CD4-positive, alpha-beta memory T cell (primary cell): ENCODE measurements at regions not wholly inside any gene's neighbourhood (a gene's known extent, or its start where the extent isn't known, plus 50 kb on each side); places are given as distances from the start of the nearest gene placed in this dataset.

Experiments
- CTCF ChIA-PET: fragments of 350-600 bp; sonication (Branson Sonifier 250); formaldehyde crosslinking; loops from one replicate; lab custom pipeline; 2021; ENCODE audit warnings: inconsistent platforms; ENCODE audit not compliant: partially characterized antibody; lab: Charles Lee
- POLR2A ChIA-PET: fragments of 350-600 bp; sonication (Branson Sonifier 250); formaldehyde crosslinking; loops from one replicate; lab custom pipeline; 2021; ENCODE audit not compliant: partially characterized antibody; lab: Charles Lee
- DNase-seq, 5 donors: peaks; one replicate each; pipeline versions ENCODE4 v3.0.0 to v3.0.0-alpha.2; 2020 to 2022; ENCODE audit warnings: mixed read lengths in 1 of 5
- H3K27ac ChIP-seq: one replicate; pipeline ENCODE4 v1.7.0; 2013; ENCODE audit warnings: low read depth, low read length
- H3K27me3 ChIP-seq: 2 replicates; pipeline ENCODE4 v1.7.0; 2013; ENCODE audit warnings: mild to moderate bottlenecking, low read length, moderate library complexity; ENCODE audit not compliant: insufficient read depth
- H3K36me3 ChIP-seq: 2 replicates; pipeline ENCODE4 v1.7.0; 2013; ENCODE audit warnings: mild to moderate bottlenecking, low read length, moderate library complexity; ENCODE audit not compliant: insufficient read depth
- H3K4me1 ChIP-seq: 2 replicates; pipeline ENCODE4 v1.7.0; 2013; ENCODE audit warnings: mild to moderate bottlenecking, low read length, moderate library complexity; ENCODE audit not compliant: insufficient read depth
- H3K4me3 ChIP-seq, 2 donors: one replicate each; pipeline ENCODE4 v1.7.0; 2013; ENCODE audit warnings: low read length in 2 of 2, mild to moderate bottlenecking in 1 of 2
- H3K9me3 ChIP-seq, 2 donors: one replicate each; pipeline ENCODE4 v1.7.0; 2013; ENCODE audit warnings: low read length in 2 of 2, control low read depth in 1 of 2; ENCODE audit not compliant: control insufficient read depth in 1 of 2
- H3K27ac Mint-ChIP-seq, 7 donors: one replicate each; pipeline ENCODE4 v1.8.0; 2020 to 2021; ENCODE audit warnings: mixed read lengths in 7 of 7, mild to moderate bottlenecking in 6 of 7, inconsistent platforms in 3 of 7, moderate library complexity in 3 of 7
- H3K27me3 Mint-ChIP-seq, 2 donors: one replicate each; pipeline ENCODE4 v1.8.0; 2020 to 2021; ENCODE audit warnings: mixed read lengths in 2 of 2
- H3K36me3 Mint-ChIP-seq, 2 donors: one replicate each; pipeline ENCODE4 v1.8.0; 2020 to 2021; ENCODE audit warnings: mixed read lengths in 2 of 2, inconsistent platforms in 1 of 2, mild to moderate bottlenecking in 1 of 2
- H3K4me1 Mint-ChIP-seq, 4 donors: one replicate each; pipeline ENCODE4 v1.8.0; 2020 to 2021; ENCODE audit warnings: mixed read lengths in 4 of 4, mild to moderate bottlenecking in 1 of 4
- H3K4me3 Mint-ChIP-seq, 8 donors: one replicate each; pipeline ENCODE4 v1.8.0; 2020 to 2021; ENCODE audit warnings: mixed read lengths in 8 of 8, mild to moderate bottlenecking in 7 of 8, moderate library complexity in 6 of 8, inconsistent platforms in 3 of 8
- H3K9me3 Mint-ChIP-seq, 8 donors: one replicate each; pipeline ENCODE4 v1.8.0; 2020 to 2021; ENCODE audit warnings: mixed read lengths in 8 of 8, mild to moderate bottlenecking in 5 of 8, inconsistent platforms in 3 of 8, moderate library complexity in 1 of 8
- intact Hi-C: fragments of 100-400 bp; cut with micrococcal nuclease; formaldehyde crosslinking; loops from one replicate; pipeline ENCODE4 v1.15.1; 2023

DNA sequence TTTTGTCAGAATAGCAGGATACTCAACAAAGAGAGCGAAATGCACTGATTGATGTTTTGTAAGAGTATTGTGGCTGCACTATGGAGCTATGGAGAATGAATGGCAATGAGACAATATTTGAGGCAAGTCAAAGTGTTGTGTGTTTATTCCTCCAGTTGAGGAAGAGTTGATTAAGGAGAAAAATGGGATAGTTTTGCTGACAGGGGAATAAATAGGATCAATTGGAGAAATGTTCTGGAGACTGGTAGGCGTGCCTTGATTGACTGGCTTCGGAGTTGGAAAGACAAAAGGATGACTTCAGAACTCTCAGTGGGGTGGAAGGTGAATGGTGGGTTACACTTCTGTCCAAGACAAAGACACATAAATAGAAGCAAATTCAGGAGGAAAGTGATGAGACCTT lies 1254.9 kb upstream of the TMEM132C start:
- no peaks in the 10 kb centered on the region for H3K9me3 ChIP-seq
- no peaks in the 10 kb centered on the region for H3K36me3 ChIP-seq
- intact Hi-C loops, result no loop called here
- H3K4me3 ChIP-seq, result no peak overlapping the region
- H3K9me3 Mint-ChIP-seq, result peaks cover 0 to 2% (median 0%) of the 10 kb centered on the region in 8 donors
- ChIA-PET CTCF (no interaction called here), POLR2A (no interaction called here)
- no peak overlapping the region for H3K27ac Mint-ChIP-seq
- DNase-seq, result no peak
- no peak overlapping the region for H3K27ac ChIP-seq
- H3K27me3 ChIP-seq, result no peaks in the 10 kb centered on the region
- peaks cover 0 to 8% of the 10 kb centered on the region in 2 donors for H3K27me3 Mint-ChIP-seq
- H3K4me1 ChIP-seq, result no peaks in the 10 kb centered on the region
- H3K4me1 Mint-ChIP-seq, result no peaks in the 10 kb centered on the region
- H3K4me3 Mint-ChIP-seq, result no peak overlapping the region
- no peaks in the 10 kb centered on the region for H3K36me3 Mint-ChIP-seq

- Histone ChIP-seq H3K9me3 (no peaks in the 10 kb centered on the region), H3K4me1 (no peaks in the 10 kb centered on the region), H3K27me3 (no peaks in the 10 kb centered on the region), H3K27ac (no peak overlapping the region), H3K36me3 (no peaks in the 10 kb centered on the region), H3K4me3 (no peak overlapping the region)
- no peak overlapping the region for H3K27ac Mint-ChIP-seq
- ChIA-PET POLR2A (no interaction called here), CTCF (no interaction called here)
- H3K4me1 Mint-ChIP-seq, result no peaks in the 10 kb centered on the region
- peaks cover 0 to 8% of the 10 kb centered on the region in 2 donors for H3K27me3 Mint-ChIP-seq
- intact Hi-C loops, result no loop called here
- peaks cover 0 to 2% (median 0%) of the 10 kb centered on the region in 8 donors for H3K9me3 Mint-ChIP-seq
- DNase-seq, result no peak
- no peak overlapping the region for H3K4me3 Mint-ChIP-seq
- H3K36me3 Mint-ChIP-seq, result no peaks in the 10 kb centered on the region
These were observed 1253.8 kb upstream of the TMEM132C start for GRCh38 chr12:127013197-127013596.

GRCh38 chr12:127014079-127014478 lies 1252.9 kb upstream of the TMEM132C start:
- Histone ChIP-seq H3K36me3 (no peaks in the 10 kb centered on the region), H3K4me1 (no peaks in the 10 kb centered on the region), H3K27ac (no peak overlapping the region), H3K9me3 (no peaks in the 10 kb centered on the region), H3K4me3 (no peak overlapping the region), H3K27me3 (no peaks in the 10 kb centered on the region)
- ChIA-PET CTCF (no interaction called here), POLR2A (no interaction called here)
- intact Hi-C loops, result no loop called here
- H3K4me3 Mint-ChIP-seq, result no peak overlapping the region
- no peaks in the 10 kb centered on the region for H3K4me1 Mint-ChIP-seq
- DNase-seq, result no peak
- H3K36me3 Mint-ChIP-seq, result no peaks in the 10 kb centered on the region
- peaks cover 0 to 2% (median 0%) of the 10 kb centered on the region in 8 donors for H3K9me3 Mint-ChIP-seq
- H3K27me3 Mint-ChIP-seq, result peaks cover 0 to 8% of the 10 kb centered on the region in 2 donors
- no peak overlapping the region for H3K27ac Mint-ChIP-seq

DNA sequence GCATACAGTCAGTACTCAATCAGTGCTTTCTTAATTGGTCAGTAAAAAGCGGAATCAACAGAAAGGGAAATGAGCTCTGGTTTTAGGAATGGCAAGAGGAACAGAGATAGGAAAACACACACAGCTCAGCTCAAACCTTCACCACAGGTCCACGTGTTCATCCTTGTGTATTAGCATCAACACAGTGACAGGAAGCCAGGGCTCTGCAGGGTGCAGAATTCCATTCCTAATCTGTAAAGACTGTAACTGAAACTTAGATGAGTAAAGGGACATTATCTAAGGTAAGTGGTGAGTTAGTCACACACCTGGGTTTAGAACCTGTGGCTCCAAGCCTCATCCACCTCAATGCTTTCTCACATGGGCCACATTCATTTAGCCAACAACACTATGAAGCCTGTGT lies 1242.2 kb upstream of the TMEM132C start:
- H3K4me1 ChIP-seq, result no peaks in the 10 kb centered on the region
- H3K27me3 ChIP-seq, result no peaks in the 10 kb centered on the region
- no peaks in the 10 kb centered on the region for H3K4me1 Mint-ChIP-seq
- DNase-seq, result no peak
- no peaks in the 10 kb centered on the region for H3K36me3 Mint-ChIP-seq
- ChIA-PET POLR2A (no interaction called here), CTCF (no interaction called here)
- no peak overlapping the region for H3K27ac ChIP-seq
- H3K27ac Mint-ChIP-seq, result no peak overlapping the region
- peaks cover 0 to 3% (median 0%) of the 10 kb centered on the region in 8 donors for H3K9me3 Mint-ChIP-seq
- peaks cover 0 to 2% of the 10 kb centered on the region in 2 donors for H3K27me3 Mint-ChIP-seq
- H3K9me3 ChIP-seq, result no peaks in the 10 kb centered on the region
- intact Hi-C loops, result no loop called here
- no peak overlapping the region for H3K4me3 ChIP-seq
- no peaks in the 10 kb centered on the region for H3K36me3 ChIP-seq
- no peak overlapping the region for H3K4me3 Mint-ChIP-seq

GRCh38 chr12:127025545-127025944 lies 1241.4 kb upstream of the TMEM132C start:
- peaks cover 2 to 3% of the 10 kb centered on the region in 2 donors for H3K27me3 Mint-ChIP-seq
- intact Hi-C loops, result no loop called here
- H3K27ac ChIP-seq, result no peak overlapping the region
- DNase-seq, result no peak
- no peaks in the 10 kb centered on the region for H3K27me3 ChIP-seq
- peaks cover 0 to 3% (median 0%) of the 10 kb centered on the region in 8 donors for H3K9me3 Mint-ChIP-seq
- no peak overlapping the region for H3K4me3 ChIP-seq
- no peak overlapping the region for H3K4me3 Mint-ChIP-seq
- H3K36me3 ChIP-seq, result no peaks in the 10 kb centered on the region
- POLR2A ChIA-PET, result no interaction called here
- no peaks in the 10 kb centered on the region for H3K4me1 Mint-ChIP-seq
- H3K36me3 Mint-ChIP-seq, result no peaks in the 10 kb centered on the region
- H3K27ac Mint-ChIP-seq, result no peak overlapping the region
- CTCF ChIA-PET, result no interaction called here
- no peaks in the 10 kb centered on the region for H3K4me1 ChIP-seq
- H3K9me3 ChIP-seq, result no peaks in the 10 kb centered on the region

DNA sequence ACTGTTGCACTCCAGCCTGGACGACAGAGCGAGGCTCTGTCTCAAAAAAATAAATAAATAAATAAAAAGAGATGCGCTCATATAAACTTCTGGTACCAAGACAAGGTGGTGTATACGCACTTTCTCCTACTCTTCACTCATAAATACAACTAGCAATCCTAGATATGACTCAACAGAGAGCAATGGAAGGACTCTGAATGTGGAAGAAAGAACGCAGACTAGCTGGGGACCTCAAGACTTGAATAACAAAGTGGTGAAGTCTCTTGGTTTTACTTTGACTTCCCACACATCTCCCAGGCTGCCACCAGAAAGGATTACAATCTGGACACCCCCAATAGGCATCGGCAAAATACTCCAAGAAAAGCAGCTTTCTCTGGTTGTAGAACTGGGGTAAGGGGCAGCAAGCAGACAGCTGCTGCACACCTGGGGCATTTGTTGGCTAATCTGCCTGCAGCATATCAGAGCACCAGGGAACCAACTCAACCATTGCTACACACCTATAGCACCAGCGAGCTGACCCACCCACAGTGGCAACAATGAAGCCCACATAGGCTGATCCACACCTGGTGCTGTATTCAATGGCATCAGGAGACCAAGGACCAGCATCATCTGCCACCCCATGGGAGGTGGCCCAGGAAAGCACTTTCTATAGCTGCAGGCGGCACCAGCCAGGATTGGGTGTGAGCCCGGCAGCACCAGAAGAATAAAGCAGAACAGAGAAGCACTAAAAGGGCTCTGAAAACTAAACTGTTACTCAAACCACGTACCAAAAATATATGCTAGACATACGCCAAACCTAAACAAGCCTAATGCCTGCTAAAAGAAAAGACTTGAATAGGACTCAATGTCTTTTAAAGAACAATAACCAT lies 1231.7 kb upstream of the TMEM132C start:
- H3K27ac ChIP-seq, result no peak overlapping the region
- no peaks in the 10 kb centered on the region for H3K36me3 ChIP-seq
- ChIA-PET CTCF (no interaction called here), POLR2A (no interaction called here)
- no peaks in the 10 kb centered on the region for H3K4me1 Mint-ChIP-seq
- no peak for DNase-seq
- no peak overlapping the region for H3K4me3 ChIP-seq
- peaks cover 0 to 2% (median 0%) of the 10 kb centered on the region in 8 donors for H3K9me3 Mint-ChIP-seq
- H3K27ac Mint-ChIP-seq, result no peak overlapping the region
- intact Hi-C loops, result no loop called here
- H3K27me3 Mint-ChIP-seq, result peaks cover 0 to 5% of the 10 kb centered on the region in 2 donors
- H3K9me3 ChIP-seq, result no peaks in the 10 kb centered on the region
- no peaks in the 10 kb centered on the region for H3K36me3 Mint-ChIP-seq
- no peaks in the 10 kb centered on the region for H3K27me3 ChIP-seq
- H3K4me3 Mint-ChIP-seq, result no peak overlapping the region
- no peaks in the 10 kb centered on the region for H3K4me1 ChIP-seq

- Mint-ChIP-seq H3K4me3 (no peak overlapping the region), H3K27ac (no peak overlapping the region), H3K9me3 (peaks cover 0 to 4% (median 0%) of the 10 kb centered on the region in 8 donors), H3K4me1 (no peaks in the 10 kb centered on the region), H3K27me3 (peaks cover 2 to 9% of the 10 kb centered on the region in 2 donors), H3K36me3 (no peaks in the 10 kb centered on the region)
- POLR2A ChIA-PET, result no interaction called here
- H3K4me1 ChIP-seq, result no peaks in the 10 kb centered on the region
- CTCF ChIA-PET, result no interaction called here
- no peaks in the 10 kb centered on the region for H3K36me3 ChIP-seq
- DNase-seq, result no peak
- H3K27me3 ChIP-seq, result no peaks in the 10 kb centered on the region
- no peak overlapping the region for H3K4me3 ChIP-seq
- H3K27ac ChIP-seq, result no peak overlapping the region
- intact Hi-C loops, result no loop called here
- no peaks in the 10 kb centered on the region for H3K9me3 ChIP-seq
These were observed 1228.8 kb upstream of the TMEM132C start for GRCh38 chr12:127038152-127038551.
